ENCODE measurements at regions not wholly inside any gene's neighbourhood (a gene's known extent, or its start where the extent isn't known, plus 50 kb on each side); places are given as distances from the start of the nearest gene placed in this dataset.

- H3K4me3 Mint-ChIP-seq (ENCODE audit: unreplicated experiment): no peak overlapping the region
- H3K4me1 Mint-ChIP-seq (ENCODE audit: low read depth): no peaks in the 10 kb centered on the region
- no peak for TF ChIP-seq CTCF (IDR thresholded peaks at IDR 0.05)
- no peaks in the 10 kb centered on the region for H3K36me3 Mint-ChIP-seq (ENCODE audit: low read depth)
- no peak for DNase-seq (ENCODE audit: low spot score)
- H3K27me3 Mint-ChIP-seq (ENCODE audit: low read depth): no peaks in the 10 kb centered on the region
- no peak overlapping the region for H3K27ac Mint-ChIP-seq (ENCODE audit: unreplicated experiment)
- H3K9me3 Mint-ChIP-seq (ENCODE audit: low read depth): peaks cover 3% of the 10 kb centered on the region
Observed at GRCh38 chr12:93288626-93289025, 89.1 kb upstream of the NUDT4 start.

- Mint-ChIP-seq H3K9me3 (ENCODE audit: low read depth) (peaks cover 3% of the 10 kb centered on the region), H3K27me3 (ENCODE audit: low read depth) (no peaks in the 10 kb centered on the region), H3K27ac (ENCODE audit: unreplicated experiment) (no peak overlapping the region), H3K4me1 (ENCODE audit: low read depth) (no peaks in the 10 kb centered on the region), H3K36me3 (ENCODE audit: low read depth) (no peaks in the 10 kb centered on the region), H3K4me3 (ENCODE audit: unreplicated experiment) (no peak overlapping the region)
- DNase-seq (ENCODE audit: low spot score): no peak
- TF ChIP-seq CTCF (IDR thresholded peaks at IDR 0.05): no peak
Observed at GRCh38 chr12:93290391-93290790, 87.3 kb upstream of the NUDT4 start.

GRCh38 chr12:93292213-93292612, 85.5 kb upstream of the NUDT4 start:
- no peak for DNase-seq (ENCODE audit: low spot score)
- no peak overlapping the region for H3K27ac Mint-ChIP-seq (ENCODE audit: unreplicated experiment)
- no peak overlapping the region for H3K4me3 Mint-ChIP-seq (ENCODE audit: unreplicated experiment)
- H3K36me3 Mint-ChIP-seq (ENCODE audit: low read depth): no peaks in the 10 kb centered on the region
- TF ChIP-seq CTCF (IDR thresholded peaks at IDR 0.05): no peak
- H3K27me3 Mint-ChIP-seq (ENCODE audit: low read depth): no peaks in the 10 kb centered on the region
- no peaks in the 10 kb centered on the region for H3K9me3 Mint-ChIP-seq (ENCODE audit: low read depth)
- peaks cover 4% of the 10 kb centered on the region for H3K4me1 Mint-ChIP-seq (ENCODE audit: low read depth)

- TF ChIP-seq CTCF (IDR thresholded peaks at IDR 0.05): no peak
- DNase-seq (ENCODE audit: low spot score): no peak
- no peak overlapping the region for H3K4me3 Mint-ChIP-seq (ENCODE audit: unreplicated experiment)
- H3K4me1 Mint-ChIP-seq (ENCODE audit: low read depth): peaks cover 6% of the 10 kb centered on the region
- no peaks in the 10 kb centered on the region for H3K27me3 Mint-ChIP-seq (ENCODE audit: low read depth)
- H3K9me3 Mint-ChIP-seq (ENCODE audit: low read depth): no peaks in the 10 kb centered on the region
- H3K27ac Mint-ChIP-seq (ENCODE audit: unreplicated experiment): no peak overlapping the region
- no peaks in the 10 kb centered on the region for H3K36me3 Mint-ChIP-seq (ENCODE audit: low read depth)
Observed at GRCh38 chr12:93292731-93293566, 84.8 kb upstream of the NUDT4 start.

- Mint-ChIP-seq H3K9me3 (ENCODE audit: low read depth) (no peaks in the 10 kb centered on the region), H3K27ac (ENCODE audit: unreplicated experiment) (no peak overlapping the region), H3K4me3 (ENCODE audit: unreplicated experiment) (no peak overlapping the region), H3K36me3 (ENCODE audit: low read depth) (no peaks in the 10 kb centered on the region), H3K27me3 (ENCODE audit: low read depth) (no peaks in the 10 kb centered on the region), H3K4me1 (ENCODE audit: low read depth) (peaks cover 11% of the 10 kb centered on the region)
- DNase-seq (ENCODE audit: low spot score): no peak
- no peak for TF ChIP-seq CTCF (IDR thresholded peaks at IDR 0.05)
Observed at GRCh38 chr12:93297032-93297431, 80.7 kb upstream of the NUDT4 start.
